WTC11 (cell line): ENCODE measurements at regions not wholly inside any gene's neighbourhood (a gene's known extent, or its start where the extent isn't known, plus 50 kb on each side); places are given as distances from the start of the nearest gene placed in this dataset.

Experiments
- ATAC-seq: fragments of 200-7000 bp; cut with Tn5 transposase; 2 replicates; pipeline ENCODE4 v1.10.0; 2021; ENCODE audit warnings: mild to moderate bottlenecking, moderate library complexity
- CTCF ChIA-PET: fragments of 300-600 bp; sonication (Branson Sonifier 250); formaldehyde crosslinking; loops from one replicate; lab custom pipeline; 2021; ENCODE audit warnings: antibody characterized with exemption; lab: Charles Lee
- POLR2A ChIA-PET: fragments of 350-600 bp; sonication (Branson Sonifier 250); formaldehyde crosslinking; loops from one replicate; lab custom pipeline; 2021; ENCODE audit warnings: antibody characterized with exemption; lab: Charles Lee
- DNase-seq: peaks from one replicate; pipeline ENCODE4 v3.0.0; 2021; ENCODE audit warnings: low spot score
- H3K27ac Mint-ChIP-seq: 2 replicates; pipeline ENCODE4 v1.8.0; 2021; ENCODE audit warnings: mixed read lengths
- H3K27me3 Mint-ChIP-seq: 2 replicates; pipeline ENCODE4 v1.8.0; 2021; ENCODE audit warnings: low read depth, mild to moderate bottlenecking, moderate library complexity, mixed read lengths
- H3K36me3 Mint-ChIP-seq: 2 replicates; pipeline ENCODE4 v1.8.0; 2021; ENCODE audit warnings: mixed read lengths
- H3K4me1 Mint-ChIP-seq: 2 replicates; pipeline ENCODE4 v1.8.0; 2022; ENCODE audit warnings: mixed read lengths
- H3K4me3 Mint-ChIP-seq: 2 replicates; pipeline ENCODE4 v1.8.0; 2021; ENCODE audit warnings: mild to moderate bottlenecking, moderate library complexity, mixed read lengths
- H3K9me3 Mint-ChIP-seq: 2 replicates; pipeline ENCODE4 v1.8.0; 2021; ENCODE audit warnings: mixed read lengths
- AFF4 ChIP-seq: sonication (generic); formaldehyde crosslinking; IDR thresholded peaks from 2 replicates; pipeline ENCODE4 v1.8.1; 2023; ENCODE audit warnings: mild to moderate bottlenecking, missing genetic modification reagents, borderline replicate concordance
- CDX4 ChIP-seq: fragments of 250-450 bp; sonication (Bioruptor Pico); IDR thresholded peaks from 2 replicates; pipeline ENCODE4 v1.9.0; 2021; ENCODE audit warnings: moderate library complexity, mild to moderate bottlenecking, inconsistent platforms, borderline replicate concordance
- CTCF ChIP-seq: fragments of 200-600 bp; IDR thresholded peaks from 2 replicates; pipeline ENCODE4 v1.8.0; 2022; ENCODE audit warnings: antibody characterized with exemption
- E2F1 ChIP-seq: sonication (generic); formaldehyde crosslinking; IDR thresholded peaks from 2 replicates; pipeline ENCODE4 v1.8.0; 2022; ENCODE audit warnings: mild to moderate bottlenecking, missing genetic modification reagents
- E2F5 ChIP-seq: sonication (generic); formaldehyde crosslinking; IDR thresholded peaks from 2 replicates; pipeline ENCODE4 v1.8.1; 2022; ENCODE audit warnings: mild to moderate bottlenecking, moderate library complexity, missing genetic modification reagents
- FOXP1 ChIP-seq: sonication (generic); formaldehyde crosslinking; IDR thresholded peaks from 2 replicates; pipeline ENCODE4 v1.8.0; 2022; ENCODE audit warnings: missing genetic modification reagents, mild to moderate bottlenecking, moderate library complexity, borderline replicate concordance
- GABPB1 ChIP-seq: sonication (generic); formaldehyde crosslinking; IDR thresholded peaks from 2 replicates; pipeline ENCODE4 v1.8.1; 2023; ENCODE audit warnings: mild to moderate bottlenecking, missing genetic modification reagents
- GTF2I ChIP-seq: fragments of 250-450 bp; sonication (Bioruptor Pico); conservative IDR thresholded peaks from 2 replicates; pipeline ENCODE4 v1.4.0; 2021; ENCODE audit warnings: mild to moderate bottlenecking
- HMGA2 ChIP-seq: fragments of 250-450 bp; sonication (Bioruptor Pico); IDR thresholded peaks from 2 replicates; pipeline ENCODE4 v1.4.0; 2021; ENCODE audit warnings: mild to moderate bottlenecking, moderate library complexity
- HMGXB4 ChIP-seq: sonication (generic); formaldehyde crosslinking; IDR thresholded peaks from 2 replicates; pipeline ENCODE4 v1.8.1; 2023; ENCODE audit warnings: mild to moderate bottlenecking, moderate library complexity, missing genetic modification reagents
- IRF2 ChIP-seq: sonication (generic); formaldehyde crosslinking; IDR thresholded peaks from 2 replicates; pipeline ENCODE4 v1.8.0; 2022; ENCODE audit warnings: low read depth, missing genetic modification reagents, borderline replicate concordance
- MAX ChIP-seq: sonication (generic); formaldehyde crosslinking; IDR thresholded peaks from 2 replicates; pipeline ENCODE4 v1.8.0; 2022; ENCODE audit warnings: mild to moderate bottlenecking, missing genetic modification reagents
- MLX ChIP-seq: sonication (generic); formaldehyde crosslinking; IDR thresholded peaks from 2 replicates; pipeline ENCODE4 v1.8.1; 2023; ENCODE audit warnings: mild to moderate bottlenecking, missing genetic modification reagents, moderate library complexity
- MYBL2 ChIP-seq: sonication (generic); formaldehyde crosslinking; IDR thresholded peaks from 2 replicates; pipeline ENCODE4 v1.8.1; 2023; ENCODE audit warnings: mild to moderate bottlenecking, moderate library complexity, missing genetic modification reagents
- SOX15 ChIP-seq: fragments of 250-450 bp; sonication (Bioruptor Pico); IDR thresholded peaks from 2 replicates; pipeline ENCODE4 v1.9.0; 2021; ENCODE audit warnings: mild to moderate bottlenecking
- SP1 ChIP-seq: sonication (generic); formaldehyde crosslinking; conservative IDR thresholded peaks from 2 replicates; pipeline ENCODE4 v1.8.1; 2022; ENCODE audit warnings: missing genetic modification reagents
- TP53 ChIP-seq: sonication (generic); formaldehyde crosslinking; IDR thresholded peaks from 2 replicates; pipeline ENCODE4 v1.8.1; 2023; ENCODE audit warnings: mild to moderate bottlenecking, missing genetic modification reagents
- USF1 ChIP-seq: sonication (generic); formaldehyde crosslinking; IDR thresholded peaks from 2 replicates; pipeline ENCODE4 v1.8.0; 2022; ENCODE audit warnings: mild to moderate bottlenecking, missing genetic modification reagents
- USF2 ChIP-seq: sonication (generic); formaldehyde crosslinking; IDR thresholded peaks from 2 replicates; pipeline ENCODE4 v1.8.1; 2023; ENCODE audit warnings: mild to moderate bottlenecking, missing genetic modification reagents, moderate library complexity
- ZNF317 ChIP-seq: sonication (generic); formaldehyde crosslinking; IDR thresholded peaks from 2 replicates; pipeline ENCODE4 v1.8.1; 2023; ENCODE audit warnings: low read depth, mild to moderate bottlenecking, moderate library complexity, missing genetic modification reagents, borderline replicate concordance
- ZNF416 ChIP-seq: fragments of 250-450 bp; sonication (Bioruptor Pico); IDR thresholded peaks from 2 replicates; pipeline ENCODE4 v1.9.0; 2021; ENCODE audit warnings: mild to moderate bottlenecking, inconsistent platforms
- ZSCAN18 ChIP-seq: fragments of 250-450 bp; sonication (Bioruptor Pico); IDR thresholded peaks from 2 replicates; pipeline ENCODE4 v2.1.2; 2022; ENCODE audit warnings: mild to moderate bottlenecking, moderate library complexity

GRCh38 chr10:11683529-11684320, 58.5 kb upstream of the ECHDC3 start (continued):
- TF ChIP-seq E2F1 (no peak), AFF4 (CRISPR knock-in tag) (no peak), IRF2 (CRISPR knock-in tag) (no peak), HMGXB4 (CRISPR knock-in tag) (no peak), CDX4 (no peak), ZNF416 (CRISPR knock-in tag) (no peak), USF1 (CRISPR knock-in tag) (no peak), GABPB1 (no peak), HMGA2 (CRISPR knock-in tag) (no peak), SP1 (no peak), FOXP1 (CRISPR knock-in tag) (no peak), TP53 (CRISPR knock-in tag) (no peak), CTCF (no peak)

- POLR2A ChIA-PET, result no interaction called here
- Mint-ChIP-seq H3K4me1 (peaks cover 12% of the 10 kb centered on the region), H3K9me3 (no peaks in the 10 kb centered on the region), H3K27ac (no peak overlapping the region), H3K4me3 (no peak overlapping the region), H3K36me3 (no peaks in the 10 kb centered on the region), H3K27me3 (no peaks in the 10 kb centered on the region)
- ATAC-seq (no peak), DNase-seq (no peak)
- CTCF ChIA-PET, result interaction anchor here (0.6 kb wide), 1 partner anchor 417 kb away, joined by 4 read pairs; no protein-coding TSS in a partner anchor
- TF ChIP-seq USF2 (CRISPR knock-in tag) (no peak), SOX15 (CRISPR knock-in tag) (no peak), E2F5 (CRISPR knock-in tag) (no peak), GTF2I (no peak), MAX (CRISPR knock-in tag) (no peak), ZSCAN18 (CRISPR knock-in tag) (no peak), MYBL2 (no peak), MLX (CRISPR knock-in tag) (no peak), ZNF317 (CRISPR knock-in tag) (no peak), GABPB1 (no peak)
Observed at GRCh38 chr10:11682851-11683250, 59.3 kb upstream of the ECHDC3 start.
